Endothelial cell of umbilical vein (primary cell): ENCODE measurements at regions not wholly inside any gene's neighbourhood (a gene's known extent, or its start where the extent isn't known, plus 50 kb on each side); places are given as distances from the start of the nearest gene placed in this dataset.

Experiments used
- BruUV-seq: library from RNA; stranded (reverse); fragments of 400-500 nt; replicated peaks from 2 replicates; lab custom pipeline; 2021; lab: Mats Ljungman, UMichigan
- CTCF ChIA-PET: fragments of 300-600, 350-600 bp; sonication (Branson Sonifier 250); formaldehyde crosslinking; loops from one replicate; lab custom pipeline; 2021; ENCODE audit warnings: antibody characterized with exemption, inconsistent platforms; lab: Charles Lee
- POLR2A ChIA-PET: fragments of 300-600, 350-600 bp; sonication (Branson Sonifier 250); formaldehyde crosslinking; loops from one replicate; lab custom pipeline; 2021; ENCODE audit warnings: antibody characterized with exemption, inconsistent platforms; lab: Charles Lee
- DNase-seq: peaks from one replicate; pipeline ENCODE4 v3.0.0-alpha.2; 2011; ENCODE audit warnings: low read depth, low spot score
- FAIRE-seq: peaks from 2 replicates; lab custom pipeline; 2011; peaks lifted over from hg19 to GRCh38; lab: Jason Lieb, UNC
- H2AFZ ChIP-seq: 2 replicates; pipeline ENCODE4 v1.6.0; 2012; ENCODE audit warnings: low read depth, low read length, control low read depth, inconsistent platforms
- H3K27ac ChIP-seq: 2 replicates; pipeline ENCODE4 v1.5.1; 2011; ENCODE audit warnings: low read depth, mild to moderate bottlenecking, control low read depth, low read length, moderate library complexity; ENCODE audit not compliant: insufficient read depth
- H3K27me3 ChIP-seq, 2 experiments: 2 replicates each; pipeline versions ENCODE4 v1.6.0 to v1.6.1; 2011; ENCODE audit warnings: low read length in 2 of 2, mixed read lengths in 1 of 2; ENCODE audit not compliant: control insufficient read depth in 2 of 2, insufficient read depth in 2 of 2
- H3K36me3 ChIP-seq, 2 experiments: 2 replicates in 1 of 2; 3 replicates in 1 of 2; pipeline ENCODE4 v1.5.1; 2011; ENCODE audit warnings: low read length in 2 of 2, mild to moderate bottlenecking in 1 of 2, moderate library complexity in 1 of 2; ENCODE audit not compliant: control insufficient read depth in 2 of 2, insufficient read depth in 2 of 2; ENCODE audit errors: extremely low read depth in 1 of 2
- H3K4me1 ChIP-seq: 3 replicates; pipeline ENCODE4 v1.5.1; 2011; ENCODE audit warnings: mild to moderate bottlenecking, low read length; ENCODE audit not compliant: control insufficient read depth, insufficient read depth; ENCODE audit errors: extremely low read depth
- H3K4me2 ChIP-seq: 2 replicates; pipeline ENCODE4 v1.6.1; 2011; ENCODE audit warnings: low read length, control low read depth, mixed read lengths; ENCODE audit not compliant: insufficient read depth
- H3K4me3 ChIP-seq, 3 experiments: fragments of 200-600 bp in 1 of 3; sonication (generic), shearing (Covaris generic) in 1 of 3; replicated peaks in 1 of 3; 2 replicates each; pipeline ENCODE4 v1.5.1; 2011 to 2016; ENCODE audit warnings: control low read depth in 3 of 3, low read length in 3 of 3, mild to moderate bottlenecking in 2 of 3, inconsistent platforms in 1 of 3, low read depth in 1 of 3, moderate library complexity in 1 of 3; ENCODE audit not compliant: insufficient read depth in 1 of 3
- H3K79me2 ChIP-seq: 2 replicates; pipeline ENCODE4 v1.6.0; 2012; ENCODE audit warnings: low read length, inconsistent platforms; ENCODE audit not compliant: control insufficient read depth, insufficient read depth
- H3K9ac ChIP-seq: replicated peaks from 2 replicates; pipeline ENCODE3; 2011; ENCODE audit warnings: low read length, control low read depth; ENCODE audit not compliant: insufficient read depth; ENCODE audit errors: extremely low read depth
- H3K9me1 ChIP-seq: replicated peaks from 3 replicates; pipeline ENCODE4 v1.6.0; 2011; ENCODE audit warnings: mild to moderate bottlenecking, low read length; ENCODE audit not compliant: control insufficient read depth, insufficient read depth; ENCODE audit errors: extremely low read depth
- H3K9me3 ChIP-seq: replicated peaks from 2 replicates; pipeline ENCODE4 v1.5.1; 2012; ENCODE audit warnings: low read length, inconsistent platforms; ENCODE audit not compliant: control insufficient read depth, insufficient read depth
- H4K20me1 ChIP-seq: replicated peaks from 2 replicates; pipeline ENCODE3; 2011; ENCODE audit warnings: mild to moderate bottlenecking, low read length; ENCODE audit not compliant: control insufficient read depth, insufficient read depth; ENCODE audit errors: extremely low read depth
- EZH2 ChIP-seq: IDR thresholded peaks from 2 replicates; pipeline ENCODE4 v1.6.1; 2012; ENCODE audit warnings: borderline replicate concordance, low read depth, mild to moderate bottlenecking, moderate library complexity, low read length, inconsistent platforms; ENCODE audit not compliant: severe bottlenecking
- FOS ChIP-seq: IDR thresholded peaks from 2 replicates; pipeline ENCODE4 v1.6.1; 2011; ENCODE audit warnings: mild to moderate bottlenecking, low read length, moderate library complexity, borderline replicate concordance; ENCODE audit not compliant: insufficient read depth
- JUN ChIP-seq: IDR thresholded peaks from 2 replicates; pipeline ENCODE4 v1.6.1; 2011; ENCODE audit warnings: borderline replicate concordance, low read depth; ENCODE audit not compliant: insufficient read length, insufficient read depth
- MYC ChIP-seq: IDR thresholded peaks from one replicate; pipeline ENCODE4 v1.6.1; 2011; ENCODE audit warnings: mild to moderate bottlenecking, low read depth, low read length
- POLR2AphosphoS5 ChIP-seq: IDR thresholded peaks from 2 replicates; pipeline ENCODE4 v1.6.1; 2012; ENCODE audit warnings: low read depth, mild to moderate bottlenecking, control low read depth, low read length, moderate library complexity; ENCODE audit not compliant: insufficient read depth
- dilution Hi-C: fragments of 300-500 bp; cut with MboI; formaldehyde crosslinking; loops from one replicate; pipeline ENCODE4 v1.15.0; 2019; ENCODE audit warnings: low sequenced_read_pairs; ENCODE audit not compliant: extremely low pct_ligation_motif_present
- intact Hi-C: fragments of 100-400 bp; cut with micrococcal nuclease; formaldehyde crosslinking; loops from one replicate; pipeline ENCODE4 v1.10.0; 2022
- TF ChIP-seq, protein P1 (sequence below), 2 donors: IDR thresholded peaks; 1 replicate in 1 of 2; 2 replicates in 1 of 2; pipeline ENCODE4 v1.5.1; 2011; ENCODE audit warnings: low read length in 2 of 2, mild to moderate bottlenecking in 2 of 2, moderate library complexity in 2 of 2, control low read depth in 1 of 2, inconsistent platforms in 1 of 2, low read depth in 1 of 2; ENCODE audit not compliant: insufficient read depth in 1 of 2; ENCODE audit errors: extremely low read depth in 1 of 2
- TF ChIP-seq, protein P2 (sequence below): IDR thresholded peaks from 2 replicates; pipeline ENCODE4 v1.6.1; 2011; ENCODE audit not compliant: insufficient read depth, insufficient read length

DNA sequence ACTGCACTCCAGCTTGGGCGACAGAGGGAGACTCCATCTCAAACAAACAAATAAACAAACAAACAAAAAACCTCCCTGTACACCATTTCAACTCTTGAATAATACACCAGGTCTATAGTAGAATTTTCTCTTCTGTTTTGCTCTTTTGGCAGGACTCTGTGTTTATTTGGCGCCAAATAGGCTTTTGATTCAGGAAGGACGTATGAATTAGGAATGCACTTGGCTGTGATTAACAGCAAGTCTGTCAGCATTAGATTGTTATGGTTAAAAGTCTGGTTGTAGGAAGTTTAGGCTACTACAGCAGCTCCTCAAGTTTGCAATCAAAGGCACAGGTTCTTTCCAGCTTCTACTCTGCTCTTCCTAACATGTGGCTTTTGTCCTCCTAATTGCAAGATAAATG lies 113.8 kb upstream of the KCNK1 start:
- Histone ChIP-seq H4K20me1 (no peaks in the 10 kb centered on the region), H3K79me2 (no peaks in the 10 kb centered on the region), H2AFZ (no peak overlapping the region), H3K27me3 (no peaks in the 10 kb centered on the region), H3K9me3 (no peaks in the 10 kb centered on the region), H3K9ac (no peak overlapping the region), H3K9me1 (no peaks in the 10 kb centered on the region), H3K4me1 (no peaks in the 10 kb centered on the region), H3K4me2 (no peak overlapping the region), H3K27ac (no peak overlapping the region), H3K36me3 (no peaks in the 10 kb centered on the region), H3K4me3 (no peak overlapping the region)
- DNase-seq (no peak), FAIRE-seq (no peak)
- intact Hi-C loops (no loop called here), dilution Hi-C loops (no loop called here)
- no TSS peak for BruUV-seq
- TF ChIP-seq MYC = no peak
- TF ChIP-seq FOS = no peak
- TF ChIP-seq EZH2 = no peak
- ChIA-PET CTCF (no interaction called here), POLR2A (no interaction called here)

DNA sequence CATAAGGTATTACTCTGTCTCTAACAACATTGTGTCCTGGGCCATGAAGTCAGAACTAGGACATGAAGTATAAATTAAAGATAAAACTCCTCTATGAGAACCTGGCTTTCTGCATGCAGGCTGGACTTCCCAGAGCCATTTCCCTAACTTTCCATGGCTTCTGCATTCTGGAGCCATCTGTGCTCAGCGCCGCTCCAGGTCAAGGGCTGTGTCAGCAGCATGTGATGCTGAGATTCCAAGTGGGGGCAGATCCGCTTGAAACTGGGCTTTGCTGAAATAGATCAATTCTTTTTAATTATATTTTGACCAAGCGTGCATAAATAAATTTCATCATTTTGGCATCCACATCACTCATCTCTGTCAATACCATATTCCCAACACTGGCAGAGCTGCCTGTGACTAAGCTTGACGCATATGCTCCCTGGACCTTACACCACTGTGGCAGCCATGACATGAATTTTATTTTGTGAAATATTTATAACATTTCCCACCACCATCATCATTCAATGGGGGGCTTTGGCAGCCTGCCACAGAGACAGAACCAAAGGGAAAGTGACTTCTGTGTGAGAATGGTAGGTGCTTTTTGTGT lies 110.4 kb upstream of the KCNK1 start:
- no TSS peak for BruUV-seq
- dilution Hi-C loops = no loop called here
- H3K36me3 ChIP-seq = no peaks in the 10 kb centered on the region
- ChIA-PET CTCF (no interaction called here), POLR2A (no interaction called here)
- no peak overlapping the region for H3K4me2 ChIP-seq
- no peak for FAIRE-seq
- H2AFZ ChIP-seq = no peak overlapping the region
- no peak for TF ChIP-seq JUN
- TF ChIP-seq, protein P1, sequence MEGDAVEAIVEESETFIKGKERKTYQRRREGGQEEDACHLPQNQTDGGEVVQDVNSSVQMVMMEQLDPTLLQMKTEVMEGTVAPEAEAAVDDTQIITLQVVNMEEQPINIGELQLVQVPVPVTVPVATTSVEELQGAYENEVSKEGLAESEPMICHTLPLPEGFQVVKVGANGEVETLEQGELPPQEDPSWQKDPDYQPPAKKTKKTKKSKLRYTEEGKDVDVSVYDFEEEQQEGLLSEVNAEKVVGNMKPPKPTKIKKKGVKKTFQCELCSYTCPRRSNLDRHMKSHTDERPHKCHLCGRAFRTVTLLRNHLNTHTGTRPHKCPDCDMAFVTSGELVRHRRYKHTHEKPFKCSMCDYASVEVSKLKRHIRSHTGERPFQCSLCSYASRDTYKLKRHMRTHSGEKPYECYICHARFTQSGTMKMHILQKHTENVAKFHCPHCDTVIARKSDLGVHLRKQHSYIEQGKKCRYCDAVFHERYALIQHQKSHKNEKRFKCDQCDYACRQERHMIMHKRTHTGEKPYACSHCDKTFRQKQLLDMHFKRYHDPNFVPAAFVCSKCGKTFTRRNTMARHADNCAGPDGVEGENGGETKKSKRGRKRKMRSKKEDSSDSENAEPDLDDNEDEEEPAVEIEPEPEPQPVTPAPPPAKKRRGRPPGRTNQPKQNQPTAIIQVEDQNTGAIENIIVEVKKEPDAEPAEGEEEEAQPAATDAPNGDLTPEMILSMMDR (IDR thresholded peaks at IDR 0.05; ENCODE audit: extremely low read depth in 1 of 2, insufficient read depth in 1 of 2, low read depth in 1 of 2, low read length in 2 of 2) = no peak
- no peak for TF ChIP-seq MYC
- TF ChIP-seq, protein P2, sequence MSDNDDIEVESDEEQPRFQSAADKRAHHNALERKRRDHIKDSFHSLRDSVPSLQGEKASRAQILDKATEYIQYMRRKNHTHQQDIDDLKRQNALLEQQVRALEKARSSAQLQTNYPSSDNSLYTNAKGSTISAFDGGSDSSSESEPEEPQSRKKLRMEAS = no peak
- TF ChIP-seq POLR2AphosphoS5 = no peak
- no peak for TF ChIP-seq EZH2
- no peaks in the 10 kb centered on the region for H3K27me3 ChIP-seq
- H3K4me3 ChIP-seq = no peak overlapping the region
- intact Hi-C loops = no loop called here
- no peak for DNase-seq
- no peaks in the 10 kb centered on the region for H3K9me1 ChIP-seq
- no peaks in the 10 kb centered on the region for H3K9me3 ChIP-seq
- no peaks in the 10 kb centered on the region for H4K20me1 ChIP-seq
- H3K27ac ChIP-seq = no peak overlapping the region
- no peak overlapping the region for H3K9ac ChIP-seq
- no peaks in the 10 kb centered on the region for H3K4me1 ChIP-seq
- no peaks in the 10 kb centered on the region for H3K79me2 ChIP-seq
